Panc1 (cell line): ENCODE measurements at regions not wholly inside any gene's neighbourhood (a gene's known extent, or its start where the extent isn't known, plus 50 kb on each side); places are given as distances from the start of the nearest gene placed in this dataset.

ENCODE experiments used
- CTCF ChIP-seq: fragments of 450-650 bp; IDR thresholded peaks from 2 replicates; pipeline ENCODE4 v1.5.1; 2017; ENCODE audit warnings: mild to moderate bottlenecking
- POLR2AphosphoS5 ChIP-seq: IDR thresholded peaks from 2 replicates; pipeline ENCODE4 v1.6.1; 2012; ENCODE audit warnings: mild to moderate bottlenecking, low read depth, low read length, moderate library complexity
- REST ChIP-seq, 2 experiments: IDR thresholded peaks; 2 replicates each; pipeline ENCODE4 v1.6.1; 2011 to 2012; ENCODE audit warnings: low read depth in 2 of 2, control low read depth in 1 of 2, low read length in 1 of 2, mild to moderate bottlenecking in 1 of 2, moderate library complexity in 1 of 2; ENCODE audit not compliant: insufficient read depth in 1 of 2
- SIN3A ChIP-seq: IDR thresholded peaks from 2 replicates; pipeline ENCODE4 v1.6.1; 2012; ENCODE audit warnings: low read depth, mild to moderate bottlenecking, low read length, moderate library complexity, borderline replicate concordance; ENCODE audit not compliant: insufficient read depth
- TCF7L2 ChIP-seq: IDR thresholded peaks from 2 replicates; pipeline ENCODE4 v1.6.1; 2011; ENCODE audit warnings: mild to moderate bottlenecking, low read depth, low read length, inconsistent platforms

- TF ChIP-seq CTCF (no peak), REST (IDR thresholded peaks at IDR 0.05; ENCODE audit: insufficient read depth in 1 of 2, low read depth in 2 of 2, low read length in 1 of 2) (no peak), POLR2AphosphoS5 (no peak), TCF7L2 (no peak), SIN3A (no peak)
Measured at GRCh38 chr3:5301651-5302297, 114.3 kb downstream of the EDEM1 start.
